GM19238 (cell line): ENCODE measurements at regions not wholly inside any gene's neighbourhood (a gene's known extent, or its start where the extent isn't known, plus 50 kb on each side); places are given as distances from the start of the nearest gene placed in this dataset.

Experiments used
- DNase-seq: peaks from one replicate; pipeline ENCODE4 v3.0.0; 2011; ENCODE audit warnings: low spot score; ENCODE audit not compliant: insufficient read length

DNA sequence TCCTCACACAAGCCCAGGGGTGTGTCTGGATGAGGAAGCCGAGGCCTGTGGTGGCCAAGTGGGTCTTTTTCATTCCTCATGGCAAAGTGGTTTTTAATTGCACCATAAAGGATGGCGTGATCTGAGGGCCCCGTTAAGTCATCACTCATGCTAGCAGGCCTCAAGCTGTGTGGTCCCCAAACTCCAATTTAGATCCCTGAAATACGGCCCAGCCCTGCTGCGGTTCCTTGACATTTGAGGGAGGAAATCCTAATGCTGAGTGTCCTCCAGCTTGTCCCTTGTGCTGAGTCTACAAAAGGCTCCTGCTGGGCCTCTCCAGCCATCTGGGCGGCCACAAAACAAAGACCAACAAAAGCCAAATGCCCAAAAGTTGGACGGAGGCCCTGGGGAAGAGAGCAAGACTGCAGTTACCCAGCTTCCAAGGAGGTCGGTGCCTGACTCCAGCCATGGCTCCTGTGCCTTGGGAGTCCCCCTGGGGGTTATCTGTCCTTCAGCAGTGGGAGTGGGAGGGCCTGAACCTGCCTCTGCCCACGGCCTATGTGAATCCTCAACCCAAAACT is 162.3 kb upstream of the PDE10A start:
- DNase-seq, result no peak

DNA sequence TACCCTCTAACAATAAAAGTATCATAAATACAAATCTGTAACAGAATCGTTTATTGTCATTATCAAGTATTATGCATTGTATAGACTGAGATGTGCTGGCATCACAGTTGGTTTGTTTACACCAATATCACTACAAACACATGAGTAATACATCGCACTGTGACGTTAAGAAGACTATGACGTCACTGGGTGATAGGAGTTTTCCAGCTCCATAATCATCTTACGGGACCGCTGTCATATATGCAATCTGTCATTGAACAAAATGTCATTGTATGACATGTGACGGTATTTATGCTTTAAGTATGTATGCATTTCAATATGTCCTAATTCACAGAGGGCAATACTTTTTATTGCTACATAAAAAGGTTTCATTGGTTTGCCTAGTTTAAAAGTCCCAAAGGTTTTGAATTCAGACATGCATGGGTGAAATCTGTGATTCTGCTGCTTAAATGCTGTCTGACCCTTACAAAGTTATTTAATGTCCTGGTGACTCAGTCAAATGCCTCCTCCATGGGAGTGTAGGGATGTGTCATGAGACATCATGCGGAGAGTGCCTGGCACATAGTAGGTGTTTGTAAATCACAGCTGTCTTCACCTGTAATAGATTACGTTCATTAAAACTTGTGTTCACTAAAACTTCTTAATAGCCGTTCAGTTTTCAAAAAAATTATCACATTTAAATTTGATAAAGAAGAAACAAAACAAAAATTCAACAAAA is 160.7 kb upstream of the PDE10A start:
- DNase-seq, result no peak

DNA sequence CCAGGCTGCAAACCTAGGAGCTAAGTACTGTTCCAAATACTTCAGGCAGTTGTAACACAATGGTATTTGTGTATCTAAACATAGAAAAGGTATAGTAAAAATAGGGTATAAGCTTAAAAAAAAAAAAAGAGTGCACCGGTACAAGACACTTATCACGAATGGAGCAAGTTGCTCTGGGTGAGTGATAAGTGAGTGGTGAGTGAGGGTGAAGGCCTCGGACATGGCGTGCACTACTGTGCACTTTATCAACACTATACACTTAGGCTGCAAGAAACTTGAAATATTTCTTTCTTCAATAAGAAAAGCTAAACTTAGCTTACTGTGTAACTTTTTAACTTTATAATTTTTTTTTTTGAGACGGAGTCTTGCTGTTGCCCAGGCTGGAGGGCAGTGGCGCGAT is 159.5 kb upstream of the PDE10A start:
- DNase-seq, result no peak

DNA sequence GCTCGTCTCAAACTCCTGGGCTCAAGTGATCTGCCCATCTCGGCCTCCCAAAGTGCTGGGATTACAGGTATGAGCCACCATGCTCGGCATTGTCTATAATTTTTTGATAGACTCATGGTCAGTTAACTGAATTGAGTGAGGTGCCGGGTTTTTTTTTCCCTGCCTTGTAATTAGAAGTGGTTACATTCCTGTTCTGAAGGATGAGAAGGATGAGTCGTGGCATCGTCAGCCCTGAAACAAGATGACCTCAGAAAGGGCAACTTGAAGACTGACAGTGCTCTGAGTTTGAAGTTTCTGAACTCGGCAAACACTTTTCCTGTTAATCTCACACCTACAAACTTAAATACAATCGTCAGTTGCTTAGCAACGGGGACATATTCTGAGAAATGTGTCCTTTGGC is 158.7 kb upstream of the PDE10A start:
- no peak for DNase-seq

DNA sequence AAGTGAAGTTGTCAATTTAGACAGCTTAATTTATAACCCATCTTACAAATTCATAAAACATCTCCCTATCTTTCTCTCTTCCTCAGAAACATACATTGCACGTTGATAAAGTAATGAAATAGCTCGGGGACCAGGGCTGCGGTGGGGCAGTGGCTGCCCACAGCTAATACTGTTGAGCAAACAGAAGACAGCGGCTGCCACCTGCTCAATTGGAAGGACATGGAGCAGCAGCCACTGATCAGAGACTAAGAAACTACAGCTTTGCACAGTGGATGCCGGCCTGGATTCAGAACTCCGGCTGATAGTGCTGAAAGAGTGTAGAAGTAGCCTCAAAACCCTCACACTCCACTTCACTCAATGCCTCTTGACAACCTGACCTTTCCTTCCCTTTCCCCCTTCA is 157.9 kb upstream of the PDE10A start:
- no peak for DNase-seq

DNA sequence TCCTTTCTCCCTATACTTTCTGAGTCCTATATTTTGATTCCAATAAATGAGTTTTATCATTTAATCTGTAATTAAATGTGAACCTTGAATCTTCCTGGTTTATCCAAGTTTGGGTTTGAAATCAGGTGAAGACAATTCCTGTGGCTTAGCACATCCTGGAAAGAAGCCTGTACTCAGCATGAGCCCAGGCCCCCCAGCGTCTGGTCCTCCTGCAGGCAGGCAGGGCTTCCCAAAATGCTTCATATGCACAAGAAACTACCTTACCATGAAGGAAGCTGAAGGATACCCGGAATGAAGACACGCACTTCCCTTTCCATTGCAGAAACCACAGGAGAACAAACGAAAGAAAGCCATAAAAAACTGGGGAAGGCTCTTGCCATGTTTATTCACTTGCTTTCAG is 157.4 kb upstream of the PDE10A start:
- no peak for DNase-seq

DNA sequence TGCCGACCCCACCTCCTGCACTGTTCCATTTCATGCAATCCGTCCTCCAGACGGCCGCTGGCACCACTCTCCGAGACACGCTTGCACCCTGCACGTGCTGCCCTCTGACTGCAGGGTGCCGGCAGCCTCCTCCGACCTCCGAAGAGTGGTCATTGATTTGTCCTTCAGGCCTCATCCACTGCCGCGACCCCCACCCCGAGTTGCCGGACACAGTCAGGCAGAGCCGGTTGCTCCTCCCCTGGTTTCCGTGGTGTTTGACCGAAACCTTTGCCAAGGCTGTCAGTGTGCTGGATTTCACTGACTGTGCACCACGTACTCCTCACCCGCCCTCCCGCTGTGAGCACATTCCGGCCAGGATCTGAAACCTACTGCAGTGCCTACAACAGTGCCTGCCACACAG is 156.4 kb upstream of the PDE10A start:
- no peak for DNase-seq

DNA sequence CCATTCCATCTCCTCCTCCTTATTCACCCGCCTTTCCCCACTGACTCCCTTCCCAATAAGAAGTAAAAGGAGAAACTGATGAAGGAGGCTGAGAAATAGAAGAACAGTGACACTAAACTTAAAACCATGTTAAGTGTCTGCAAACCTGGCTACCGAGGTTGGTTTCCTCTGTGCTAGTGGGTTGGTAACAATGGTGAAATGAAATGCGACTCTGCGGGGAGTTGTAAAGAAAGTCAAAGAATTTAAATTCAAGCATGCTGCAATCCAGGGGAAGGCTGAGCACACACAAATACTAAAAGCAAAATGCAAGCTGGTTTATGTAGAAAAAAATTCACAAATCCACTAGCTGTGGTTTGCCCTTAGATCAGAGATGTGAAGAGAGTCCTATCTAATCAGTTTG is 155.2 kb upstream of the PDE10A start:
- no peak for DNase-seq

DNA sequence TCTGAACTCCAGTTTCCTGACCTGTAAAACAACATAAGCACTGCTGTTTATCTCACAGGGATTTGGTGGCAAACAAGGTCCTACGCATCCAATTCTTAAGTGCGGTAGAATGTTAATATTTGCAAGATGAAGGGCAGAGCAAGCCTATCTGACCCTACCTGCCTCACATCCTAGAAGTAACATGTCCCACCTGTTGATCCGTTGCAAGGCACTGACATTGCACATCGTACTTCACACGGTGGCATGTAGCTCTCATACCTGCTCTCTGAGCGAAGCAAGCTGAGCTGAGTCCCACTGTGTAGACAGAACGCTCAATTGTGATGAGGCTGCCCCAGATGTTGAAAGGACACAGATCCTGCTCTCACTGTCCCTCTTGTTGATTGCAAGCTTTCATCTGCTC is 154.7 kb upstream of the PDE10A start:
- no peak for DNase-seq

DNA sequence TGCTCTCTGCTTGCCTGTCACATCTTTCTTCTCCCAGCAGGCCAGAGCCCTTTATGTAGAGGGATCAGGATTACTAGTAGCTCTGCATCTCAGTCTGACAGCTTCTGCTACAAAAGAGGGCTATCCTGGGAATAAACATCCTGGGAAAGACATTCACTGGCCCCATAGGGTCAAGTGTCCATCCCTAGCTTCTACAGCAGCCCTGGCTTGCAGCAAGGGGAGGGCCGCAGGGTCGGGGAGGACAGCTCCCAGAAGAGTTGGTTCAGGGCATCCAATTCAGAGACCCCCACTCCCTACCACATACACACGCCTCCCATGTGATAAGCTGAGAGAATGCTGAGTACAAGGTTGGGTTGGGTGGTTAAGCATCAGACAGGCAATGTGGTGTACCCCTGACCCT is 154.1 kb upstream of the PDE10A start:
- DNase-seq, result no peak

DNA sequence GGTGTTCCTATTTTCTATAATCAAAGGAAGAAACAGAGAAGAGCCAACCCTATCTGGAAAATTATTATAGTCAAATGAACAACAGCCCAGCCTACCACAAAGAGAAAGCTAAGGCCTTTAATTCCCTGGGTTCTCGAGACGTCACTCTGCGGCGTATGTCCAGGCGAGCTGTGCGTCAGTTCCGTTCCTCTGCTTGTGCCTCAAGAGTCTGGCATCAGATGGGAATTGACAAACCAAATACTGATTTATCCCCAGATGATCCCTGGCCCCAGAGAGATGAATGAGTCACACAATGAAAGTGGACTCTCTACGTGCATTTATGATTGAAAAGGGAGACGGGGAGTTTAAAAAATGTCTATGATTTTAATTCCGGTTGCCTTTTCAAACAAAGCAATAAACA is 151.6 kb upstream of the PDE10A start:
- DNase-seq, result no peak

DNA sequence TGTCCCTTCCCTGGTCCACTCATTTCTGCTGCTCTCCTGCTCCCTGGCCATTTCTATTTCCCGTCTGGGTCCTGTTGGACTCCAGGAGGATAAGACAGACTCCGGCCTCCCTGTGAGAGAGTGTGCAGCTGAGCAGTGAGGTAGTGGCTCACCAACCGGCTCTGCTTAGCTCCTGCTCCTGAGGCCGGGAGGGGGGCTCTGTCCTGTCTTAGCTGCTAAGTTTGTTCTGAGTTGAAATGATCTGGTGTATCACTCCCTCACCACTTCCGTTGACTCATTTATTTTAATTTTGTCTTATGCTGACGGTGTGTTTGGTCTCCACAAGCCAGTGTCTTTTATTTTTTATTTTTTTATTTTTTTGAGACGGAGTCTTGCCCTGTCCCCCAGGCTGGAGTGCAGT is 148.5 kb upstream of the PDE10A start:
- DNase-seq, result no peak

DNA sequence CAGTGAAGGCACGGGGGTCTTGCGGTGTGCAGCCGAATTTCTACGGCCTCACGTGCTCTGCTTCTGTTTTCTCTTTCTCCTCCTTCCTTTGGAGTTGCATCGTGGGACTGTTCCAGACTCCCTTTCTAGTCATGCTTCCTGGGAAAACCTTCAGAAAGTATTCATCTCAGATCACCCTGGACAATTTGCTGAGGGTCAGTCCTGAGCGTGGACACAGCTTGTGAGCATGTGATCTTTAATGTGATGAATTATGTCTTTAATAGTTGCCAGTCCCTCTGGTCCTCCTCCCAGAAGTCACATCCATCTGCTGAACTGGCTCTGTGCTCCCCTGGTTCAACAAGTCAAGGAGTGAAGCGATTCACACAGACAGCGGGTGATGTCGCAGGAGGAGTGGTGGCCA is 145.0 kb upstream of the PDE10A start:
- no peak for DNase-seq

DNA sequence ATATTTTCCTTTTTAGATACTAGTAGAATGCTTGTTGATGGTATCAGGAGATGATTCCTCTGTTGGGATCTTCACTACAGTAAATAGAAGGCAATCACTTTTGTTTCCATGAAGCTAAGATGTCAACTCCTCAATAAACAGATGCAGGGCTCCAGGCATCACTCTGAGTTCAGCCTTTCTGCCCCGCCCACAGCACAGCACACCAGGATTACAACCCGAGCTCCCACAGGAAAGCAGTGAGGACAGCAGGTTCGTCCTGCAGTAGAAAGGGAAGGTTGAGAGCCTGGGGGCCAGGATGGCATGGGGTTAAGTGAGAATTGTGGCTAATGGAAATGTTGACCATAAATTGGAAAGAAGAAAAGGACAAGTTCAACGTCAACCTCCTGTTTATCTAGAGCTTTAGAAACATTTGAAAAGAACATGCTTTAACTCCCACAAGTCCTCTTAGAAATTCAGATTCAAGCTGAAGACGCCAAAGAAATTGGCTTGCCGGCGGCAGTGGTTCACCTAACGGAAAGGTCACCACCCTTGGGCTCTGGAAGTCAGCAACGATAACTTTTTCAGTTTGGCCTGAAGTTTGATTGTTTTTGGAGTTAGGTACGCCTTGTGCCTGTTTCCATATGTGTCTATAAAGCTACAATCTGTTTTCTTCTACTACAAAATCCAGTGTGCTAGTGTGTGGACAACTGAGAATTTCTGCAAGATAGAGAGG is 144.4 kb upstream of the PDE10A start:
- DNase-seq, result no peak

DNA sequence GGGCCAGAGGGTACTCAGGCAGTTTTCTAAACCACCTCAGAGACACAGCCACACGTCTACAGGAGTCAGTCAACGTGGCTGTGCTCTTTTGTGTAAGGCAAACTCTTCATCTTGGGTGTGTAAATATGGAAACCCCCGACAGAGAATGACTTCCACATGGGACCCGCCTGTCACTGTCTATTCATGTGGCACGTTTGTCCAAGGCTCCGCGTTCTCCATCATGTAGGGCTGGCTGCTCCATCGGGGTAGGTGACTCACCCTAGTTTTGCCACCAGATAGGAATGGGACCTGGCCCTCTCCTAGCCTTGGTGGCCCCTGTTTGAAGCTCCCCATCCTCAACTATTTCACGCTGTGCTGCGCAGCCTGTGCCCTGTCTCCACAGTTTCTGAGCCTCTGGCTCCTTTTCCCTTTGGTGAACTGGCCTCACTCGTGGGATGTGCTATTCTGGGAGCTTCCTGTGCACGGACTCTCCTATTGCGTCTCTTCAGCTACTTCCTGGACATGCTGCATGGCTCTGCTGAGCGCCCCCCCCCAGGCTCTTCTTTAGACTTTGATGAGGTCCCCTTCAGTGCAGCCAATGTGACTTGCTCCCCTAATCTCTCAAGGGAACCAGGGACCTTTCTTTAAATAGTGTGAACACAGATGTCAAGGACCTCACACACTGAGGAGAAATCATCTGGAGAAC is 143.2 kb upstream of the PDE10A start:
- DNase-seq, result no peak

DNA sequence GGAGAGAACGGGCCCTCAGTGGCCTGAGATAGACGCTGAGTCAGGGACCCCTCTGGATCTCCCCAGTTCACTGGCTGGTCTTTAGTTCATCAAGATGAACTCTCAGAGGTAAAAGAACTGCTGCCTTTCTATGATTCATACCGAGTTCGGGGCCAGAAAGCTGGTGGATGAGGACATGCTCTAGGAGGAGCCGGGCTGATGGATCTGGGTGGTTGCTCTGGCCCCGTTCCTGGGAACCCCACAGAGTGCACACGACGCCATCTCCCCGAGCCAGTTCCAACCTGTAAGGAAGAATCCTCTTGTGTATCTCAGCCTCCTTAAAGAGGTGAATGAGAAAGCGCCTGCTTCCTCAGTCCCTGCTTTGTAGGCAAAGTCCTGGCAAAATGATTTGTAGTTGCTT is 142.6 kb upstream of the PDE10A start:
- no peak for DNase-seq

DNA sequence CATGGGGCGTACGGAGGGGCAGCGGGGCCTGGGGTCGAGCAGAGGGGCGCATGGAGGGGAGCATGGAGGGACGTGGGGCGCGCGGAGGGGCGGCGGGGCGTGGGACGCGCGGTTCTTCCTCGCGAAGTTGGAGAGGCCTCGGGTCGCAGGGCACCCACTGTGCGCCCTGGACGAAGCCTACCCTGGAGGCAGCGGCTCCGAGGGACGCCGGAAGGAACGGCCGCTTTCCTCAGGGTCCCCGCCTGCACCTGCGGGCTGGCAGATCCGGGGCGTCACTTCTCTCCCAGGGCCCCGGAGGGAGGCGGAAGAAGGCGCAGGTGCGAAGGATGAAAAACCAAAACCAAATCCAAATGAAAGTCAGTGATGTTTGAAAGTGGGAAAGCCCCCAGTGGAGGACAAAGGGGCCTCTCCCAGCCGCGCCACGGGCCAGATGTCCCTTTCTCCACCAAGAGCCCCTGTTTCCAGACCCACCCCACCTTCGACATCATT is 142.1 kb upstream of the PDE10A start:
- DNase-seq, result no peak

DNA sequence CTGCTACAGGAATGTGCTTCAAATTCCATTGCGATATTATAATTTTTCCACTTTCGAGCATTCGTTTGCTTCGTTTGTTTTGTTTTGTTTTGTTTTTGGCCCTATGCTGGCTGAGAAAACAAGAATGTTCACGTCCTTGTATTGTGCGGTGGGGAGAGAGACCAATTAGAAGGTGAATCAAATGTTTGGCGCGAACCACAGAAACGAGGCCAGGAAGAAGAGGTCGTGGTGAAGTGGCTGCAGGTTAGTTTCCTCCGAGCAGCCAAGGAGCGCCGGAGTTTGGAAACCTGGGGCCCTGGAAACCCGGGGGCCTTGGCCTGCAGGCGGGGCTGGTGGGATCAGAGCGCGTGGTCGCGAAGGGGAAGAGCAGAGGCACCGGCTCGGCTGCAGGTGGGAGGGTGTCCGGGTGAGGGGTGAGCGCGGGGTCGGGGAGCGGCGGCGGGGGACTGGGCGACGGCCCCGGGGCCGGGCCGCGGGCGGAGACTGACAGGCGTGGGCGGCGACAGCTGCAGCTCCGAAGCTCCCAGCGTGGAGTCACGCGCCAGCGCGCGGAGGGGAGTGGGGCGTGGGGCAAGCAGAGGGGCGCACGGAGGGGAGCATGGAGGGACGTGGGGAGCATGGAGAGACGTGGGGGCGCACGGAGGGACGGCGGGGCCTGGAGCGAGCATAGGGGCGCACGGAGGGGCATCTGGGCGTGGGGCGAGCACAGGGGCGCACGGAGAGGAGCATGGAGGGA is 141.5 kb upstream of the PDE10A start:
- DNase-seq, result no peak

DNA sequence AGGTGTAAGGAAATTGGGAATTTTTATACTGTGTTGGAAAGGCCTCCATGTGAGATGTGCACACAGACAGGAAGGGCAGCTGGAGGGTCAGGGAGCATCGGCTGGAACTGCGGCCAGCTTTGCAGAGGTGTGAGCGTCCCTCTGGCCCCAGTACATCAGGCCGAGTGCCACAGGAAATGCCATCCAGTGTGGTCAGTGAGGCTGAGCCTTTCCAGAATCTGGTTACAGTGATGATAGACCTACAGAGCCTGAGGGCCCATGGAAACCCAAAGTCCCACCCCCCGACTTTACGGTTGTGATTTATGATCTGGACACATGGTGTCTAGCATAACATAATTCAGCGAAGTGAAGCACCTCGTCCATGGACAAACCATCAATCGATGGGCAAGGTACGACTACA is 137.3 kb upstream of the PDE10A start:
- DNase-seq, result no peak

DNA sequence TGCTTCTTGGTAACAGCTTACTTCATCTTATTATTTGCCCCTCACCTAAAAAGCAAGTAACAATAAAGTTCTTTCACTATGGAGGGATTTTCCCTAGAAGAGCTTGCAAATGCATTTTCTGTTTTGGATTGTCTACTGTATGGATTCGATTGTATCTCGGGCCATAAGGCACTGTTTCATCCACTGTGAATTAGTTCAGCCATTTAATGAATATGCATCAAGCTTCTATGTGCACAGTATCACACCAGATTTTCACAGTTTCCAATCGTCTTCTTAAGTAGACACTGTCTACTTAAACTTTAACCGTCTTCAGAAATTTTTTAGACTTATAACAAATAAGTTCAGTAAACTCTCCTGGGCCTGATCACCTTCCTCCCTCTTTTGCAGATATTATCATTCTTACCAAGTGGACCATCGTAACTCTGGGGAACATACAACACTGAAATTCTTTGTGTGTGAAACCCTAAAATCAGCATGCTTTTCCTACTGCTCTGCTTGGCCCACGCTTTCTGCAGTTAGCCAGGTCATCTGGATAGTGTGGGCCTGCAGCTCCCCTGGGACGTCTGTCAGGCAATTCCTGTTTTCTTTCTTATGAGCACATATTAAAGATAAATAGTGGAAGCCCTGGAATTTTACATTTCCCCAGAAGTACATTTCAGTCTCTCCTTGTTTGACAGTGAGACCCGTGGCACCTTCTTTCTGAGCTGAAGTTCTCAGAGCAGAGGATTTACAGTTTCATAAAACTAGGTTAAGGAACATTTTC is 136.5 kb upstream of the PDE10A start:
- no peak for DNase-seq

DNA sequence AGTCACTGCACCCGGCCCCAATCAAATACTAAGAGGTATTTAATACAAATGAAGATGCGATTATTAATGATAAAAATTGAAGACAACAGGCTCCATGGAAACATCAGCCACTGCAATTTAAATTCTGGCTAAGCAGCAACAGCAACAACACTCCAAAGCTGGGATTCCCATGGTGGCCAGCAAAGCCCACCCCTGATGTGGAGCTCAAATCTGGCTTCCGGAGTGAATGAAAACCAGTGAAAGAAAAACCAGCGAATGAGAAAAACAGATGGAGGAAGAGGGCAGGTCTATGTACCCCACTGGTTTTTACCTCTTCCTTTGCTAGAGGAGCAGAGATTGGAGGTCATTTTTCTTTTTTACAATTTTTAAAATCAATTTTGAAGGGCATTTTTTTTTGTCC is 135.9 kb upstream of the PDE10A start:
- DNase-seq, result no peak
